ENCODE measurements at regions not wholly inside any gene's neighbourhood (a gene's known extent, or its start where the extent isn't known, plus 50 kb on each side); places are given as distances from the start of the nearest gene placed in this dataset.

- no peak for DNase-seq
These were observed 132.3 kb downstream of the CRYBB2 start for GRCh38 chr22:25351631-25352293.

GRCh38 chr22:25352294-25352680 lies 132.8 kb downstream of the CRYBB2 start:
- DNase-seq: no peak

- no peak for DNase-seq
These were observed 134.3 kb downstream of the CRYBB2 start for GRCh38 chr22:25353516-25354445.

GRCh38 chr22:25354456-25354855 lies 135.0 kb downstream of the CRYBB2 start:
- no peak for DNase-seq

GRCh38 chr22:25357132-25357455 lies 137.7 kb downstream of the CRYBB2 start:
- DNase-seq: no peak

- no peak for DNase-seq
These were observed 138.4 kb downstream of the CRYBB2 start for GRCh38 chr22:25357606-25358420.

GRCh38 chr22:25358421-25359170 lies 139.2 kb downstream of the CRYBB2 start:
- no peak for DNase-seq

- no peak for DNase-seq
These were observed 140.3 kb downstream of the CRYBB2 start for GRCh38 chr22:25359601-25360261.

- DNase-seq: no peak
These were observed 141.0 kb downstream of the CRYBB2 start for GRCh38 chr22:25360411-25360810.

- DNase-seq: no peak
These were observed 141.6 kb downstream of the CRYBB2 start for GRCh38 chr22:25360891-25361645.

- no peak for DNase-seq
These were observed 142.4 kb downstream of the CRYBB2 start for GRCh38 chr22:25361899-25362214.

- no peak for DNase-seq
These were observed 142.9 kb downstream of the CRYBB2 start for GRCh38 chr22:25362215-25362882.

GRCh38 chr22:25362883-25363240 lies 143.4 kb downstream of the CRYBB2 start:
- DNase-seq: no peak

- no peak for DNase-seq
These were observed 144.0 kb downstream of the CRYBB2 start for GRCh38 chr22:25363474-25363873.

GRCh38 chr22:25364281-25364680 lies 144.8 kb downstream of the CRYBB2 start:
- no peak for DNase-seq

- DNase-seq: no peak
These were observed 145.3 kb downstream of the CRYBB2 start for GRCh38 chr22:25364736-25365241.

GRCh38 chr22:25365491-25366261 lies 146.2 kb downstream of the CRYBB2 start:
- no peak for DNase-seq

- no peak for DNase-seq
These were observed 147.0 kb downstream of the CRYBB2 start for GRCh38 chr22:25366408-25366807.

- DNase-seq: no peak
These were observed 147.5 kb downstream of the CRYBB2 start for GRCh38 chr22:25366876-25367466.

GRCh38 chr22:25367756-25368155 lies 148.3 kb downstream of the CRYBB2 start:
- DNase-seq: no peak
